PC-9 (cell line): ENCODE measurements at regions not wholly inside any gene's neighbourhood (a gene's known extent, or its start where the extent isn't known, plus 50 kb on each side); places are given as distances from the start of the nearest gene placed in this dataset.

ENCODE experiments used
- BruUV-seq: library from RNA; stranded (reverse); fragments of 400-500 nt; replicated peaks from 2 replicates; lab custom pipeline; 2021; lab: Mats Ljungman, UMichigan
- CTCF ChIA-PET: fragments of 300-600 bp; sonication (Branson Sonifier 250); formaldehyde crosslinking; loops from one replicate; lab custom pipeline; 2022; ENCODE audit warnings: antibody characterized with exemption; lab: Charles Lee
- POLR2A ChIA-PET: fragments of 300-600 bp; sonication (Branson Sonifier 250); formaldehyde crosslinking; loops from one replicate; lab custom pipeline; 2022; ENCODE audit warnings: antibody characterized with exemption; ENCODE audit not compliant: unreplicated experiment; lab: Charles Lee
- DNase-seq, 2 experiments: peaks; one replicate each; pipeline versions ENCODE4 v3.0.0 to v3.0.0-alpha.2; 2015 to 2022; ENCODE audit warnings: mixed read lengths in 1 of 2
- H2AFZ ChIP-seq: fragments of 200-600 bp; sonication (generic); 2 replicates; pipeline ENCODE4 v1.8.1; 2017; ENCODE audit warnings: antibody characterized with exemption
- H3F3A ChIP-seq: fragments of 200-600 bp; sonication (generic); 2 replicates; pipeline ENCODE4 v1.8.1; 2017; ENCODE audit warnings: antibody characterized with exemption, mild to moderate bottlenecking, low read depth; ENCODE audit not compliant: insufficient read depth
- H3K27ac ChIP-seq: fragments of 200-600 bp; sonication (generic); 2 replicates; pipeline ENCODE4 v1.6.1; 2016; ENCODE audit warnings: mixed run types
- H3K27me3 ChIP-seq: fragments of 200-600 bp; sonication (generic); 2 replicates; pipeline ENCODE4 v1.6.1; 2016; ENCODE audit warnings: low read depth, mixed run types; ENCODE audit not compliant: insufficient read depth
- H3K36me3 ChIP-seq: fragments of 200-600 bp; sonication (generic); 2 replicates; pipeline ENCODE4 v1.6.1; 2016; ENCODE audit warnings: low read depth, mixed run types
- H3K4me1 ChIP-seq: fragments of 200-600 bp; sonication (generic); replicated peaks from 2 replicates; pipeline ENCODE4 v1.6.1; 2016; ENCODE audit warnings: mixed run types; ENCODE audit not compliant: insufficient read depth
- H3K4me2 ChIP-seq: fragments of 200-600 bp; sonication (generic); 2 replicates; pipeline ENCODE4 v1.6.1; 2017; ENCODE audit warnings: mixed run types
- H3K4me3 ChIP-seq: fragments of 200-600 bp; sonication (generic); 2 replicates; pipeline ENCODE4 v1.6.1; 2016; ENCODE audit warnings: mixed run types
- H3K79me2 ChIP-seq: fragments of 200-600 bp; sonication (generic); 2 replicates; pipeline ENCODE4 v1.6.1; 2017; ENCODE audit warnings: low read depth, mixed run types
- H3K9me2 ChIP-seq: fragments of 200-600 bp; sonication (generic); 2 replicates; pipeline ENCODE4 v1.8.1; 2017; ENCODE audit warnings: mild to moderate bottlenecking; ENCODE audit not compliant: insufficient read depth
- H3K9me3 ChIP-seq: fragments of 200-600 bp; sonication (generic); 2 replicates; pipeline ENCODE4 v1.8.1; 2016; ENCODE audit warnings: low read depth; ENCODE audit not compliant: insufficient read depth
- H4K20me1 ChIP-seq: fragments of 200-600 bp; sonication (generic); 2 replicates; pipeline ENCODE4 v1.8.1; 2017; ENCODE audit not compliant: insufficient read depth
- CTCF ChIP-seq: fragments of 200-600 bp; sonication (generic); conservative IDR thresholded peaks from 2 replicates; pipeline ENCODE4 v1.6.1; 2017; ENCODE audit warnings: mixed run types, antibody characterized with exemption, mild to moderate bottlenecking, moderate library complexity
- EZH2 ChIP-seq: fragments of 200-600 bp; sonication (generic); IDR thresholded peaks from 2 replicates; pipeline ENCODE4 v1.8.0; 2017; ENCODE audit warnings: antibody characterized with exemption, low read depth
- intact Hi-C: fragments of 100-400 bp; cut with micrococcal nuclease; formaldehyde crosslinking; loops from one replicate; pipeline ENCODE4 v1.10.0; 2022; ENCODE audit not compliant: unreplicated experiment

GRCh38 chr12:24072302-24072701 lies 122.8 kb upstream of the SOX5 start:
- no peaks in the 10 kb centered on the region for H3K36me3 ChIP-seq
- intact Hi-C loops: no loop called here
- no peaks in the 10 kb centered on the region for H3K4me1 ChIP-seq
- TF ChIP-seq EZH2: no peak
- H3K4me2 ChIP-seq: no peak overlapping the region
- no peak overlapping the region for H3K4me3 ChIP-seq
- no peaks in the 10 kb centered on the region for H3K9me2 ChIP-seq
- no peaks in the 10 kb centered on the region for H3F3A ChIP-seq
- DNase-seq: no peak
- H4K20me1 ChIP-seq: no peaks in the 10 kb centered on the region
- 0 out of 2 replicates have a peak, but pooled peaks cover 3% of the 10 kb centered on the region for H3K27me3 ChIP-seq
- POLR2A ChIA-PET: no interaction called here
- no peaks in the 10 kb centered on the region for H3K9me3 ChIP-seq
- BruUV-seq: no TSS peak
- H3K27ac ChIP-seq: no peak overlapping the region
- H2AFZ ChIP-seq: no peak overlapping the region
- H3K79me2 ChIP-seq: no peaks in the 10 kb centered on the region
- CTCF ChIA-PET: no interaction called here

DNA sequence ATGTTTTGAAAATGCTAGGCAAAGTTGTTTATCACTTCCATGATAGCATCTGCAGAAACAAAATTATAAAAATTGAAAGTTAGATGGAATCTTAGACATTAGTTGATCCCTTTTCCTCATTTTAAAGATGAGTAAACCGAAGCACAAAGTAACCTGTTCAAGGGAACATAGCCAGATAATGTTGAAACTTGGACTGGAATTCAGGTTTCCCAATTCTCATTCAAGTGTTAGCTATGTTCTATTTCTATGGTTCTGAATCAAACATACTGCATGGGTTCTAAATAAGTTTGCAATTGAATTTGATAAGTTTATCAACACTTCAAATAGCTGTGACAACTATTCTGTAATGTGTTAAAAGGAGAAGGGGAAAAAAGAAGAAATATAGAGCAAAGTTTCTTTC lies 122.4 kb upstream of the SOX5 start:
- no peak overlapping the region for H3K27ac ChIP-seq
- ChIA-PET POLR2A (no interaction called here), CTCF (no interaction called here)
- no peak for DNase-seq
- H3K4me2 ChIP-seq: no peak overlapping the region
- no peak for TF ChIP-seq CTCF
- no peak for TF ChIP-seq EZH2
- H3K4me1 ChIP-seq: no peaks in the 10 kb centered on the region
- H4K20me1 ChIP-seq: no peaks in the 10 kb centered on the region
- no peaks in the 10 kb centered on the region for H3F3A ChIP-seq
- no peaks in the 10 kb centered on the region for H3K9me2 ChIP-seq
- H3K79me2 ChIP-seq: no peaks in the 10 kb centered on the region
- H3K9me3 ChIP-seq: no peaks in the 10 kb centered on the region
- H3K27me3 ChIP-seq: 0 out of 2 replicates have a peak, but pooled peaks cover 3% of the 10 kb centered on the region
- BruUV-seq: no TSS peak
- no peak overlapping the region for H3K4me3 ChIP-seq
- H2AFZ ChIP-seq: no peak overlapping the region
- no peaks in the 10 kb centered on the region for H3K36me3 ChIP-seq
- intact Hi-C loops: no loop called here

DNA sequence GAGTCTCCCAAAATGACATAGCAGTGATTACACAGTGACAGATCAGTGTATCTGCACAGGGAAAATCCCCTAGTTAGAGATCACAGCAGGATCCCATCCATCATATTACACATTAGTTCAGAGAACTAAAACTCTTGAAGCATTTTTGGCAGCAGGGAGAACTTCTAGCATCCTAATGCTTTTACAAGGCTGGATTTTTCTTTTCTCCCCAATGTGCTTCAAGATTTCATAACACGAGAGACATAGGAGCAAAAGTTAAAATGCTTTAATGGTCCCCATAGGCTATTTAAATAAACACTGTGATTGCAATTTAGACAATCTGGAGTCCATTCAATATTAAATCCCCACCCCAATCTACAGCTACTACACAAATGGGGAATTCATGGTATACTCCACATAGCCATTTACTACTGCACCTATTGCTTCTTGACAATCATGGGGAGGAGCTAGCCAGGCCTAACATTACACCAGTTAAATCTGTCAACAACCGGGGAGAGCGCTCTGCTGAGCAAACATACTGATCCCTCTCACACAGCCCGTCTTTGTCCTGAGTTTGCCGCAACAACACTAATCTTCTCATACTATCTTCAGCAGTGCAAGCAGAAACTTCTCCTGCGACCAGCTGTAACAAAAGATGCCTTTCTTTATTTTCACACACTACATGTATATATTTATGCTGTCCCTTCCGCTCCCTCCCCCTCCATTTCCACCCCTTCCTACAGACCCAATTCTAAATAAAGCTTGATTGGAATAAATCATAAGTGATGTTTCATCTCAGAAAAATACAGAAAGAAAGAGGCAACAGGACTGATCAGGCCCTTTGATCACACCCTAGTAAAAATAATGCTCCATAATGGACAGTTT lies 120.3 kb upstream of the SOX5 start:
- Histone ChIP-seq H3K27ac (no peak overlapping the region), H3K4me2 (no peak overlapping the region), H2AFZ (no peak overlapping the region), H3K4me3 (no peak overlapping the region), H3K36me3 (no peaks in the 10 kb centered on the region), H3K27me3 (0 out of 2 replicates have a peak, but pooled peaks cover 3% of the 10 kb centered on the region), H3K79me2 (no peaks in the 10 kb centered on the region), H4K20me1 (no peaks in the 10 kb centered on the region), H3K9me3 (no peaks in the 10 kb centered on the region), H3K4me1 (no peaks in the 10 kb centered on the region), H3F3A (no peaks in the 10 kb centered on the region), H3K9me2 (no peaks in the 10 kb centered on the region)
- intact Hi-C loops: no loop called here
- POLR2A ChIA-PET: no interaction called here
- no TSS peak for BruUV-seq
- TF ChIP-seq CTCF: no peak
- no peak for TF ChIP-seq EZH2
- DNase-seq: no peak
- CTCF ChIA-PET: no interaction called here
